Gastroesophageal sphincter (tissue), 4 donors: ENCODE measurements at regions not wholly inside any gene's neighbourhood (a gene's known extent, or its start where the extent isn't known, plus 50 kb on each side); places are given as distances from the start of the nearest gene placed in this dataset.
"Not testable (repeated sequence)": the region's sequence is repeated elsewhere in the genome, so short reads cannot be mapped to it uniquely, and the experiment has no call there.

ENCODE experiments used
- ATAC-seq: fragments of 150-250 bp; one replicate; pipeline ENCODE4 v1.9.1; 2016; ENCODE audit warnings: mild to moderate bottlenecking, moderate library complexity
- H3K27ac ChIP-seq, 4 donors: fragments of 200-600 bp; sonication (generic) in 3 of 4; 1 replicate in 3 of 4; 2 replicates in 1 of 4; pipeline ENCODE4 v1.5.1; 2016 to 2019
- H3K27me3 ChIP-seq: fragments of 200-600 bp; sonication (generic); one replicate; pipeline ENCODE4 v1.5.1; 2019
- H3K36me3 ChIP-seq, 2 donors: fragments of 200-600 bp; sonication (generic); one replicate each; pipeline ENCODE4 v1.5.1; 2019; ENCODE audit warnings: control low read depth in 1 of 2
- H3K4me1 ChIP-seq, 3 donors: fragments of 200-600 bp; sonication (generic); 1 replicate in 2 of 3; 2 replicates in 1 of 3; pipeline ENCODE4 v1.5.1; 2016 to 2019; ENCODE audit warnings: control low read depth in 2 of 3
- H3K4me3 ChIP-seq, 2 donors: fragments of 200-600 bp; sonication (generic); one replicate each; pipeline ENCODE4 v1.5.1; 2019; ENCODE audit warnings: mild to moderate bottlenecking in 1 of 2, moderate library complexity in 1 of 2
- H3K9me3 ChIP-seq, 3 donors: fragments of 200-600 bp; sonication (generic); one replicate each; pipeline ENCODE4 v1.5.1; 2017 to 2019; ENCODE audit warnings: control low read depth in 2 of 3
- WGBS, 2 donors: methylation state at CpG; one replicate each; pipeline ENCODE4 v1.1.5; 2018; ENCODE audit warnings: low coverage in 1 of 2; 5-methylcytosine and 5-hydroxymethylcytosine counted together
- small RNA-seq, 4 donors: library from RNA; depleted of rRNA; stranded (forward); fragments of <200 nt; gene quantifications; one replicate each; pipeline ENCODE3, GENCODE V24; 2016

- WGBS, 2 donors: 0% methylated on average over 1 of the region's 2 CpGs; no CpG with 5 or more reads in 1 of the 2 donors
These were observed 56.1 kb upstream of the PDPR start for GRCh38 chr16:70058056-70058455.

GRCh38 chr16:70059429-70059828 is 54.7 kb upstream of the PDPR start:
- peaks cover 0 to 24% (median 0%) of the 10 kb centered on the region in 3 donors for H3K4me1 ChIP-seq
- H3K4me3 ChIP-seq, H3K27me3 ChIP-seq, H3K36me3 ChIP-seq, H3K9me3 ChIP-seq, ATAC-seq, H3K27ac ChIP-seq: not testable (repeated sequence)
- 95 to 100% methylated on average over 3 of the region's 3 CpGs for WGBS, 2 donors

More at GRCh38 chr16:70058056-70058455, 56.1 kb upstream of the PDPR start:
- not testable (repeated sequence) for H3K27me3 ChIP-seq, H3K4me3 ChIP-seq, H3K36me3 ChIP-seq, H3K9me3 ChIP-seq
- ATAC-seq: peak; percentile 76
- Histone ChIP-seq H3K27ac (peak overlapping the region in 3 of 4 donors; percentile 20 to 57 (median 57)), H3K4me1 (peaks cover 0 to 14% (median 0%) of the 10 kb centered on the region in 3 donors)

- H3K4me1 ChIP-seq: peaks cover 0 to 31% (median 0%) of the 10 kb centered on the region in 3 donors
- H3K36me3 ChIP-seq, H3K27ac ChIP-seq, H3K4me3 ChIP-seq, ATAC-seq, H3K27me3 ChIP-seq, H3K9me3 ChIP-seq: not testable (repeated sequence)
- 81 to 91% methylated on average over 2 to 8 of the region's 8 CpGs for WGBS, 2 donors
These were observed 53.6 kb upstream of the PDPR start for GRCh38 chr16:70060521-70061027.

- H3K36me3 ChIP-seq, H3K27me3 ChIP-seq, ATAC-seq, H3K4me3 ChIP-seq, H3K9me3 ChIP-seq, H3K27ac ChIP-seq: not testable (repeated sequence)
- peaks cover 0 to 35% (median 0%) of the 10 kb centered on the region in 3 donors for H3K4me1 ChIP-seq
- 67 to 74% methylated on average over 1 to 5 of the region's 7 CpGs for WGBS, 2 donors
These were observed 52.4 kb upstream of the PDPR start for GRCh38 chr16:70061671-70062218.

GRCh38 chr16:70062947-70063346 is 51.2 kb upstream of the PDPR start:
- WGBS, 2 donors: 74% methylated on average over 3 of the region's 3 CpGs; no CpG with 5 or more reads in 1 of the 2 donors
- not testable (repeated sequence) for ATAC-seq

More at GRCh38 chr16:70062947-70063346, 51.2 kb upstream of the PDPR start:
- H3K9me3 ChIP-seq, H3K36me3 ChIP-seq, H3K27ac ChIP-seq, H3K4me3 ChIP-seq, H3K27me3 ChIP-seq: not testable (repeated sequence)
- peaks cover 0 to 32% (median 0%) of the 10 kb centered on the region in 3 donors for H3K4me1 ChIP-seq

Small RNAs in the stretch of these regions (small RNA-seq; reads per million reads assigned to genes)
- 0 reads per million in 4 donors for gene MIR1972-2
